MCF 10A (cell line): ENCODE measurements at regions not wholly inside any gene's neighbourhood (a gene's known extent, or its start where the extent isn't known, plus 50 kb on each side); places are given as distances from the start of the nearest gene placed in this dataset.

ENCODE experiments used
- BruUV-seq: library from RNA; stranded (reverse); fragments of 400-500 nt; replicated peaks from 2 replicates; lab custom pipeline; 2021; lab: Mats Ljungman, UMichigan
- CTCF ChIA-PET: fragments of 300-600 bp; sonication (Branson Sonifier 250); formaldehyde crosslinking; extraction: SDS; loops from one replicate; lab custom pipeline; 2021; ENCODE audit warnings: antibody characterized with exemption, inconsistent platforms; lab: Yijun Ruan, JAX
- POLR2A ChIA-PET: fragments of 300-600, 350-650 bp; sonication (Branson Sonifier 250); formaldehyde crosslinking; extraction: SDS; loops from one replicate; lab custom pipeline; 2020; ENCODE audit warnings: antibody characterized with exemption, inconsistent platforms; lab: Yijun Ruan, JAX
- DNase-seq: peaks from one replicate; pipeline ENCODE4 v3.0.0-alpha.2; 2018; ENCODE audit not compliant: unreplicated experiment
- H3K27ac Mint-ChIP-seq: one replicate; pipeline ENCODE4 v1.8.0; 2022; ENCODE audit warnings: mild to moderate bottlenecking, low read depth, mixed read lengths; ENCODE audit not compliant: unreplicated experiment
- H3K27me3 Mint-ChIP-seq: one replicate; pipeline ENCODE4 v1.8.0; 2022; ENCODE audit warnings: mixed read lengths; ENCODE audit not compliant: insufficient read depth, unreplicated experiment
- H3K36me3 Mint-ChIP-seq: one replicate; pipeline ENCODE4 v1.8.0; 2022; ENCODE audit warnings: mild to moderate bottlenecking, moderate library complexity, mixed read lengths; ENCODE audit not compliant: insufficient read depth, unreplicated experiment
- H3K4me1 Mint-ChIP-seq: one replicate; pipeline ENCODE4 v1.8.0; 2022; ENCODE audit warnings: mixed read lengths; ENCODE audit not compliant: insufficient read depth, unreplicated experiment
- H3K4me3 Mint-ChIP-seq: one replicate; pipeline ENCODE4 v1.8.0; 2022; ENCODE audit warnings: mild to moderate bottlenecking, moderate library complexity, mixed read lengths; ENCODE audit not compliant: unreplicated experiment
- H3K9me3 Mint-ChIP-seq: one replicate; pipeline ENCODE4 v1.8.0; 2022; ENCODE audit warnings: mixed read lengths; ENCODE audit not compliant: unreplicated experiment
- intact Hi-C: fragments of 100-400 bp; cut with micrococcal nuclease; formaldehyde crosslinking; loops from 2 replicates; pipeline ENCODE4 v1.14.1; 2022
- TF ChIP-seq, protein P1 (sequence below): fragments of 200-600 bp; IDR thresholded peaks from one replicate; pipeline ENCODE4 v1.8.0; 2022; ENCODE audit warnings: antibody characterized with exemption, mild to moderate bottlenecking; ENCODE audit not compliant: unreplicated experiment

- H3K4me1 Mint-ChIP-seq = no peaks in the 10 kb centered on the region
- no peaks in the 10 kb centered on the region for H3K27me3 Mint-ChIP-seq
- intact Hi-C loops = no loop called here
- H3K9me3 Mint-ChIP-seq = no peaks in the 10 kb centered on the region
- BruUV-seq = no TSS peak
- TF ChIP-seq, protein P1, sequence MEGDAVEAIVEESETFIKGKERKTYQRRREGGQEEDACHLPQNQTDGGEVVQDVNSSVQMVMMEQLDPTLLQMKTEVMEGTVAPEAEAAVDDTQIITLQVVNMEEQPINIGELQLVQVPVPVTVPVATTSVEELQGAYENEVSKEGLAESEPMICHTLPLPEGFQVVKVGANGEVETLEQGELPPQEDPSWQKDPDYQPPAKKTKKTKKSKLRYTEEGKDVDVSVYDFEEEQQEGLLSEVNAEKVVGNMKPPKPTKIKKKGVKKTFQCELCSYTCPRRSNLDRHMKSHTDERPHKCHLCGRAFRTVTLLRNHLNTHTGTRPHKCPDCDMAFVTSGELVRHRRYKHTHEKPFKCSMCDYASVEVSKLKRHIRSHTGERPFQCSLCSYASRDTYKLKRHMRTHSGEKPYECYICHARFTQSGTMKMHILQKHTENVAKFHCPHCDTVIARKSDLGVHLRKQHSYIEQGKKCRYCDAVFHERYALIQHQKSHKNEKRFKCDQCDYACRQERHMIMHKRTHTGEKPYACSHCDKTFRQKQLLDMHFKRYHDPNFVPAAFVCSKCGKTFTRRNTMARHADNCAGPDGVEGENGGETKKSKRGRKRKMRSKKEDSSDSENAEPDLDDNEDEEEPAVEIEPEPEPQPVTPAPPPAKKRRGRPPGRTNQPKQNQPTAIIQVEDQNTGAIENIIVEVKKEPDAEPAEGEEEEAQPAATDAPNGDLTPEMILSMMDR = no peak
- H3K36me3 Mint-ChIP-seq = no peaks in the 10 kb centered on the region
- ChIA-PET POLR2A (no interaction called here), CTCF (interaction anchor here (0.7 kb wide), 1 partner anchor 9 kb away, joined by 3 read pairs; no protein-coding TSS in a partner anchor)
- H3K4me3 Mint-ChIP-seq = no peak overlapping the region
- no peak for DNase-seq
- H3K27ac Mint-ChIP-seq = no peak overlapping the region
These were observed 542.1 kb upstream of the LUZP2 start for GRCh38 chr11:23954730-23955129.

GRCh38 chr11:23956586-23956985, 540.3 kb upstream of the LUZP2 start:
- Mint-ChIP-seq H3K4me3 (no peak overlapping the region), H3K4me1 (no peaks in the 10 kb centered on the region), H3K36me3 (no peaks in the 10 kb centered on the region), H3K9me3 (no peaks in the 10 kb centered on the region), H3K27ac (no peak overlapping the region), H3K27me3 (no peaks in the 10 kb centered on the region)
- no TSS peak for BruUV-seq
- intact Hi-C loops = no loop called here
- ChIA-PET CTCF (no interaction called here), POLR2A (no interaction called here)
- DNase-seq = no peak
- TF ChIP-seq, protein P1 = no peak

DNA sequence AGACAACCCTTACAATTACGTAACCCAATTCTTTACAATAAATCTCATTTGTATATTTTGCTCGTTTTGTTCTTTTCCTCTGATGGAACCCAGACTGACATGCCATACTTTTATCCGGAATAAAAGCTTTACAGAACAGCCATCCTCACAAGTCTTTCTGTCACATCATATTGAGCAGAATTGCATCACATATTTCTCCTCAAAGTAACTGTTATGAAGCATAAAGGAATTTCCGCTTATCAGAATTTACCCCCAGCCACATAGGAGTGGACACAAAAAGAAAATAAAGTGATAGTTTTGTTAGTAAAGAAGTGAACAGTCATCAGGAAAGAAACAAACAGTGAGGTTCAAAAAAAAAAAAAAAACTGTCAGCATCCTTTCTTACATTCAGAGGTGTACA, 539.5 kb upstream of the LUZP2 start:
- Mint-ChIP-seq H3K36me3 (no peaks in the 10 kb centered on the region), H3K27me3 (no peaks in the 10 kb centered on the region), H3K4me3 (no peak overlapping the region), H3K9me3 (no peaks in the 10 kb centered on the region), H3K4me1 (no peaks in the 10 kb centered on the region), H3K27ac (no peak overlapping the region)
- POLR2A ChIA-PET = interaction anchor here (0.7 kb wide), 1 partner anchor 10 kb away, joined by 3 read pairs; no protein-coding TSS in a partner anchor
- TF ChIP-seq, protein P1 = no peak
- DNase-seq = no peak
- intact Hi-C loops = no loop called here
- CTCF ChIA-PET = no interaction called here
- no TSS peak for BruUV-seq

DNA sequence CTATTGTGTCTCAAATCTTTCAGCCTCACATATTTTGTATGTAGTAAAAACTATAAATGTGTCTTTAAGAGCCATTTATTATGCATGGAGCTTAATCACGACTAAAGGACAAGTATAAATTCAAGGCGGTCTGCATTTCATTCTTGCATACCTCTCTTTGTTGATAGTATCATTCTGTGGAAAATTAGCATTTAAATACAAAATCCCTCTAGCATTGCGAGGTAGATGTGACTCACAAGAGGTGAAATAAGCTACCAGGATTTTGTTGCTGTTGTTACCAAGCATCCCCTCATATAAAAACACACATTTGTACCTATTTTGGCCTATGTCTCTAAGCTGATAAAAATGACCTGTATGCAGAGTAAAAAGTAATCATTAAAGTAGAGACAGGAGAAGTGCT, 537.4 kb upstream of the LUZP2 start:
- no peaks in the 10 kb centered on the region for H3K36me3 Mint-ChIP-seq
- POLR2A ChIA-PET = interaction anchor here (0.7 kb wide), 1 partner anchor 52 kb away, joined by 3 read pairs; no protein-coding TSS in a partner anchor
- no peaks in the 10 kb centered on the region for H3K4me1 Mint-ChIP-seq
- H3K27ac Mint-ChIP-seq = no peak overlapping the region
- intact Hi-C loops = no loop called here
- CTCF ChIA-PET = no interaction called here
- H3K4me3 Mint-ChIP-seq = no peak overlapping the region
- no peak for DNase-seq
- no peaks in the 10 kb centered on the region for H3K9me3 Mint-ChIP-seq
- BruUV-seq = no TSS peak
- no peaks in the 10 kb centered on the region for H3K27me3 Mint-ChIP-seq
- TF ChIP-seq, protein P1 = no peak
